K562 (cell line): ENCODE measurements at regions not wholly inside any gene's neighbourhood (a gene's known extent, or its start where the extent isn't known, plus 50 kb on each side); places are given as distances from the start of the nearest gene placed in this dataset.

Source experiments
- ATAC-seq: fragments of 200-7000 bp; cut with Tn5 transposase; 3 replicates; pipeline ENCODE4 v1.9.1; 2020; ENCODE audit warnings: moderate library complexity
- BruUV-seq: library from RNA; stranded (reverse); fragments of 400-500 nt; replicated peaks from 2 replicates; lab custom pipeline; 2021; lab: Mats Ljungman, UMichigan
- CTCF ChIA-PET: fragments of 300-600 bp; formaldehyde crosslinking; extraction: SDS; loops from one replicate; lab custom pipeline; 2021; ENCODE audit warnings: low intra/inter-chr PET ratio; lab: Yijun Ruan, JAX
- POLR2A ChIA-PET: fragments of 300-600, 350-650 bp; sonication (Branson Sonifier 250); formaldehyde crosslinking; extraction: SDS; loops from one replicate; lab custom pipeline; 2021; ENCODE audit warnings: antibody characterized with exemption, inconsistent platforms; lab: Yijun Ruan, JAX
- DNase-seq, 4 experiments: peaks; one replicate each; pipeline versions ENCODE4 v3.0.0 to v3.0.0-alpha.2; 2011 to 2018; ENCODE audit warnings: low spot score in 3 of 4, mixed read lengths in 3 of 4; ENCODE audit errors: extremely low read depth in 1 of 4
- FAIRE-seq: peaks from 2 replicates; lab custom pipeline; 2011; peaks lifted over from hg19 to GRCh38; lab: Jason Lieb, UNC
- H2AFZ ChIP-seq: 2 replicates; pipeline ENCODE4 v1.6.0; 2011; ENCODE audit warnings: low read depth, low read length, control low read depth, inconsistent platforms
- H3K27ac ChIP-seq: fragments of 200-600 bp; 3 replicates; pipeline ENCODE4 v1.8.0; 2011; ENCODE audit warnings: low read depth, mild to moderate bottlenecking, control low read depth, inconsistent platforms, low read length, moderate library complexity, mixed read lengths; ENCODE audit errors: extremely low read depth
- H3K27me3 ChIP-seq, 2 experiments: fragments of 300-600 bp in 1 of 2; 2 replicates in 1 of 2; 3 replicates in 1 of 2; pipeline versions ENCODE4 v1.6.0 to v1.8.0; 2011; ENCODE audit warnings: inconsistent platforms in 2 of 2, low read length in 2 of 2, mild to moderate bottlenecking in 1 of 2, mixed read lengths in 1 of 2, moderate library complexity in 1 of 2; ENCODE audit not compliant: control insufficient read depth in 2 of 2, insufficient read depth in 2 of 2
- H3K36me3 ChIP-seq: fragments of 300-600 bp; 3 replicates; pipeline ENCODE4 v1.8.0; 2011; ENCODE audit warnings: mild to moderate bottlenecking, low read length, inconsistent platforms; ENCODE audit not compliant: control insufficient read depth, insufficient read depth
- H3K4me1 ChIP-seq, 2 experiments: fragments of 200-600 bp in 1 of 2; replicated peaks in 1 of 2; 2 replicates in 1 of 2; 3 replicates in 1 of 2; pipeline versions ENCODE4 v1.5.1 to v1.8.0; 2011; ENCODE audit warnings: inconsistent platforms in 2 of 2, low read length in 2 of 2, mild to moderate bottlenecking in 1 of 2, mixed read lengths in 1 of 2, moderate library complexity in 1 of 2; ENCODE audit not compliant: control insufficient read depth in 2 of 2, insufficient read depth in 2 of 2
- H3K4me2 ChIP-seq: 2 replicates; pipeline ENCODE4 v1.6.1; 2011; ENCODE audit warnings: low read length, control low read depth, inconsistent platforms, mixed read lengths; ENCODE audit not compliant: insufficient read depth
- H3K4me3 ChIP-seq: fragments of 200-600 bp; sonication (generic), shearing (Covaris generic); 2 replicates; pipeline ENCODE4 v1.5.1; 2016; ENCODE audit warnings: control low read depth, inconsistent platforms
- H3K79me2 ChIP-seq: fragments of 200-600 bp; 3 replicates; pipeline ENCODE4 v1.8.0; 2011; ENCODE audit warnings: low read length, inconsistent platforms; ENCODE audit not compliant: control insufficient read depth, insufficient read depth
- H3K9ac ChIP-seq, 2 experiments: 2 replicates each; pipeline versions ENCODE4 v1.6.0 to v1.6.1; 2011; ENCODE audit warnings: low read depth in 2 of 2, low read length in 2 of 2, control low read depth in 1 of 2, inconsistent platforms in 1 of 2, mild to moderate bottlenecking in 1 of 2, mixed read lengths in 1 of 2; ENCODE audit not compliant: insufficient read depth in 1 of 2
- H3K9me1 ChIP-seq: one replicate; pipeline ENCODE4 v1.6.0; 2011; ENCODE audit warnings: inconsistent platforms, mild to moderate bottlenecking, low read length, moderate library complexity; ENCODE audit not compliant: control insufficient read depth, insufficient read depth
- H3K9me3 ChIP-seq: replicated peaks from 2 replicates; pipeline ENCODE4 v1.5.1; 2011; ENCODE audit warnings: low read depth, low read length, inconsistent platforms; ENCODE audit not compliant: control insufficient read depth, insufficient read depth
- H4K20me1 ChIP-seq: replicated peaks from 2 replicates; pipeline ENCODE4 v1.6.1; 2011; ENCODE audit warnings: low read length, inconsistent platforms, mixed read lengths; ENCODE audit not compliant: control insufficient read depth, insufficient read depth
- BMI1 ChIP-seq: fragments of 150-350 bp; IDR thresholded peaks from 2 replicates; pipeline ENCODE4 v1.6.1; 2014; ENCODE audit warnings: low read length
- EHMT2 ChIP-seq: fragments of 450-650 bp; IDR thresholded peaks from 2 replicates; pipeline ENCODE4 v1.6.1; 2018; ENCODE audit warnings: antibody characterized with exemption
- IRF2 ChIP-seq: sonication (generic); formaldehyde crosslinking; IDR thresholded peaks from 2 replicates; pipeline ENCODE4 v1.8.1; 2022; ENCODE audit warnings: mild to moderate bottlenecking, missing genetic modification reagents
- JUN ChIP-seq, 2 experiments: sonication (generic) in 1 of 2; formaldehyde crosslinking in 1 of 2; IDR thresholded peaks; 2 replicates each; pipeline versions ENCODE4 v1.6.1 to v1.8.0; 2012 to 2022; ENCODE audit warnings: borderline replicate concordance in 2 of 2, mild to moderate bottlenecking in 2 of 2, improper control_type of control experiment in 1 of 2, low read depth in 1 of 2, low read length in 1 of 2, missing genetic modification reagents in 1 of 2
- L3MBTL2 ChIP-seq: fragments of 450-650 bp; IDR thresholded peaks from 2 replicates; pipeline ENCODE4 v1.6.1; 2016; ENCODE audit warnings: mild to moderate bottlenecking, moderate library complexity
- MCM3 ChIP-seq: fragments of 450-650 bp; IDR thresholded peaks from 2 replicates; pipeline ENCODE4 v1.6.1; 2016
- MECOM ChIP-seq: fragments of 250-450 bp; sonication (Bioruptor Pico); IDR thresholded peaks from 2 replicates; pipeline ENCODE4 v1.8.0; 2022; ENCODE audit warnings: inconsistent platforms
- MLX ChIP-seq, 2 experiments: fragments of 450-650 bp in 1 of 2; sonication (generic) in 1 of 2; formaldehyde crosslinking; conservative IDR thresholded peaks; 2 replicates each; pipeline versions ENCODE4 v1.4.0 to v1.8.1; 2020 to 2022; ENCODE audit warnings: mild to moderate bottlenecking in 1 of 2, missing genetic modification reagents in 1 of 2
- NCOR1 ChIP-seq: fragments of 450-650 bp; IDR thresholded peaks from 2 replicates; pipeline ENCODE4 v1.6.1; 2016; ENCODE audit warnings: mild to moderate bottlenecking, moderate library complexity
- NELFE ChIP-seq: IDR thresholded peaks from 2 replicates; pipeline ENCODE4 v1.6.1; 2011; ENCODE audit warnings: mild to moderate bottlenecking; ENCODE audit not compliant: insufficient read depth, insufficient read length
- POLR3A ChIP-seq: IDR thresholded peaks from 2 replicates; pipeline ENCODE4 v1.6.1; 2011; ENCODE audit warnings: borderline replicate concordance, mild to moderate bottlenecking, moderate library complexity; ENCODE audit not compliant: insufficient read length, insufficient read depth; ENCODE audit errors: extremely low read depth
- RHOXF2B ChIP-seq: fragments of 250-450 bp; sonication (Bioruptor Pico); conservative IDR thresholded peaks from 2 replicates; pipeline ENCODE4 v1.5.1; 2021
- SP2 ChIP-seq: IDR thresholded peaks from 2 replicates; pipeline ENCODE4 v1.6.1; 2011; ENCODE audit warnings: mild to moderate bottlenecking, low read depth, low read length, moderate library complexity; ENCODE audit not compliant: poor library complexity, severe bottlenecking; ENCODE audit errors: extremely low read depth
- ZNF431 ChIP-seq: sonication (generic); formaldehyde crosslinking; IDR thresholded peaks from 2 replicates; pipeline ENCODE4 v1.8.0; 2022; ENCODE audit warnings: mild to moderate bottlenecking, missing genetic modification reagents
- ZNF512 ChIP-seq: IDR thresholded peaks from 2 replicates; pipeline ENCODE4 v1.6.1; 2016; ENCODE audit warnings: missing genetic modification characterization, missing compliant biosample characterization
- WGBS: fragments of 100-300 bp; shearing (Covaris generic); methylation state at CpG from one replicate; pipeline ENCODE4 v1.1.6; 2016; ENCODE audit warnings: low coverage, mixed read lengths; ENCODE audit not compliant: insufficient coverage; ENCODE audit errors: missing lambda C conversion rate; 5-methylcytosine and 5-hydroxymethylcytosine counted together
- in situ Hi-C: fragments of 300-500 bp; cut with MboI; formaldehyde crosslinking; loops from 4 replicates; pipeline ENCODE4 v1.15.0; 2018; ENCODE audit warnings: inconsistent platforms, mixed read lengths
- intact Hi-C: fragments of 100-400 bp; cut with micrococcal nuclease; formaldehyde crosslinking; loops from 2 replicates; pipeline ENCODE4 v1.14.2; 2022

- no peak for ATAC-seq
- ChIA-PET CTCF (no interaction called here), POLR2A (interaction anchor here (0.6 kb wide), 1 partner anchor 377 kb away, joined by 3 read pairs; no protein-coding TSS in a partner anchor)
- intact Hi-C loops = no loop called here
- Histone ChIP-seq H3K9ac (no peak overlapping the region), H3K27ac (no peak overlapping the region), H3K27me3 (no peaks in the 10 kb centered on the region), H4K20me1 (no peaks in the 10 kb centered on the region), H3K9me3 (no peaks in the 10 kb centered on the region), H2AFZ (no peak overlapping the region), H3K4me1 (no peaks in the 10 kb centered on the region), H3K9me1 (no peaks in the 10 kb centered on the region), H3K36me3 (no peaks in the 10 kb centered on the region), H3K4me3 (no peak overlapping the region), H3K79me2 (no peaks in the 10 kb centered on the region), H3K4me2 (no peak overlapping the region)
- FAIRE-seq = no peak
- no peak for DNase-seq
- TF ChIP-seq ZNF431 (CRISPR knock-in tag) (no peak), NELFE (no peak), MLX (CRISPR knock-in tag; conservative IDR thresholded peaks at IDR 0.05) (no peak), ZNF512 (no peak), MECOM (CRISPR knock-in tag) (no peak), JUN (IDR thresholded peaks at IDR 0.05; ENCODE audit: borderline replicate concordance, low read depth, low read length) (no peak), JUN (CRISPR knock-in tag; IDR thresholded peaks at IDR 0.05; ENCODE audit: borderline replicate concordance) (no peak), L3MBTL2 (no peak), BMI1 (no peak), RHOXF2B (CRISPR knock-in tag) (no peak), POLR3A (no peak), IRF2 (CRISPR knock-in tag) (no peak), NCOR1 (no peak), SP2 (no peak), MCM3 (no peak), EHMT2 (no peak)
- WGBS = 1% methylated on average over 7 of the region's 7 CpGs
- no TSS peak for BruUV-seq
- in situ Hi-C loops = no loop called here
Measured at GRCh38 chr20:60341062-60341461, 382.8 kb downstream of the CDH26 start.
